C4-2B (cell line): ENCODE measurements at regions not wholly inside any gene's neighbourhood (a gene's known extent, or its start where the extent isn't known, plus 50 kb on each side); places are given as distances from the start of the nearest gene placed in this dataset.

Source experiments
- CTCF ChIP-seq: fragments of 450-650 bp; conservative IDR thresholded peaks from 2 replicates; pipeline ENCODE4 v1.5.1; 2017; ENCODE audit warnings: mild to moderate bottlenecking
- ZFX ChIP-seq: fragments of 450-650 bp; IDR thresholded peaks from 2 replicates; pipeline ENCODE4 v1.6.1; 2017

GRCh38 chr15:29942143-29942542, 119.9 kb upstream of the TJP1 start:
- TF ChIP-seq CTCF (peak; percentile 45), ZFX (no peak)
